Trophoblast cell (in vitro differentiated cells and primary cell): ENCODE measurements at regions not wholly inside any gene's neighbourhood (a gene's known extent, or its start where the extent isn't known, plus 50 kb on each side); places are given as distances from the start of the nearest gene placed in this dataset.

Experiments
- DNase-seq, 2 donors: peaks; one replicate each; pipeline ENCODE4 v3.0.0-alpha.2; 2016
- H2AFZ ChIP-seq: 2 replicates; pipeline ENCODE4 v1.6.1; 2013; ENCODE audit warnings: low read length, moderate library complexity, mild to moderate bottlenecking; ENCODE audit not compliant: insufficient read depth, poor library complexity
- H2AK5ac ChIP-seq: 2 replicates; pipeline ENCODE4 v1.6.1; 2013; ENCODE audit warnings: mild to moderate bottlenecking, low read length
- H2BK120ac ChIP-seq: 2 replicates; pipeline ENCODE4 v1.6.1; 2013; ENCODE audit warnings: low read length, mild to moderate bottlenecking, moderate library complexity; ENCODE audit not compliant: insufficient read depth, poor library complexity
- H2BK12ac ChIP-seq: 2 replicates; pipeline ENCODE4 v1.6.1; 2013; ENCODE audit warnings: mild to moderate bottlenecking, low read length, moderate library complexity
- H2BK5ac ChIP-seq: 2 replicates; pipeline ENCODE4 v1.6.1; 2013; ENCODE audit warnings: low read length, low read depth, moderate library complexity, mild to moderate bottlenecking; ENCODE audit not compliant: poor library complexity
- H3K14ac ChIP-seq: 2 replicates; pipeline ENCODE4 v1.6.1; 2013; ENCODE audit warnings: mild to moderate bottlenecking, low read length
- H3K18ac ChIP-seq: 2 replicates; pipeline ENCODE4 v1.6.1; 2013; ENCODE audit warnings: mild to moderate bottlenecking, low read length
- H3K23ac ChIP-seq: 2 replicates; pipeline ENCODE4 v1.6.1; 2013; ENCODE audit warnings: low read length
- H3K27ac ChIP-seq: 2 replicates; pipeline ENCODE4 v1.5.1; 2013; ENCODE audit warnings: low read depth, mild to moderate bottlenecking, inconsistent platforms, low read length, moderate library complexity
- H3K27me3 ChIP-seq: 2 replicates; pipeline ENCODE4 v1.6.1; 2013; ENCODE audit warnings: inconsistent platforms, mild to moderate bottlenecking, low read length, moderate library complexity; ENCODE audit not compliant: insufficient read depth
- H3K36me3 ChIP-seq, 2 experiments: 1 replicate in 1 of 2; 2 replicates in 1 of 2; pipeline ENCODE4 v1.6.1; 2013; ENCODE audit warnings: low read length in 2 of 2, mild to moderate bottlenecking in 2 of 2, moderate library complexity in 1 of 2; ENCODE audit not compliant: insufficient read depth in 2 of 2, control insufficient read depth in 1 of 2
- H3K4ac ChIP-seq: 2 replicates; pipeline ENCODE4 v1.6.1; 2013; ENCODE audit warnings: low read depth, mild to moderate bottlenecking, low read length, moderate library complexity
- H3K4me1 ChIP-seq, 2 experiments: 1 replicate in 1 of 2; 2 replicates in 1 of 2; pipeline ENCODE4 v1.6.1; 2013; ENCODE audit warnings: low read length in 2 of 2, mild to moderate bottlenecking in 2 of 2, moderate library complexity in 1 of 2; ENCODE audit not compliant: insufficient read depth in 2 of 2, control insufficient read depth in 1 of 2
- H3K4me2 ChIP-seq: 2 replicates; pipeline ENCODE4 v1.6.1; 2013; ENCODE audit warnings: inconsistent platforms, mild to moderate bottlenecking, low read length, moderate library complexity
- H3K4me3 ChIP-seq: 2 replicates; pipeline ENCODE4 v1.5.1; 2013; ENCODE audit warnings: mild to moderate bottlenecking, low read depth, low read length, inconsistent platforms
- H3K79me1 ChIP-seq: one replicate; pipeline ENCODE4 v1.6.1; 2013; ENCODE audit warnings: low read length
- H3K79me2 ChIP-seq: 2 replicates; pipeline ENCODE4 v1.6.1; 2013; ENCODE audit warnings: low read length, mild to moderate bottlenecking; ENCODE audit not compliant: control insufficient read depth, insufficient read depth, poor library complexity
- H3K9ac ChIP-seq: 2 replicates; pipeline ENCODE4 v1.6.1; 2013; ENCODE audit warnings: mild to moderate bottlenecking, low read length
- H3K9me3 ChIP-seq: 2 replicates; pipeline ENCODE4 v1.6.1; 2013; ENCODE audit warnings: low read depth, mild to moderate bottlenecking, control low read depth, inconsistent platforms, low read length; ENCODE audit not compliant: insufficient read depth
- H4K12ac ChIP-seq: 2 replicates; pipeline ENCODE4 v1.6.1; 2013; ENCODE audit warnings: low read depth, mild to moderate bottlenecking, low read length, moderate library complexity
- H4K8ac ChIP-seq: 2 replicates; pipeline ENCODE4 v1.6.1; 2013; ENCODE audit warnings: low read depth, mild to moderate bottlenecking, low read length, moderate library complexity
- H4K91ac ChIP-seq: one replicate; pipeline ENCODE4 v1.6.1; 2013; ENCODE audit warnings: low read depth, mild to moderate bottlenecking, low read length, moderate library complexity
- WGBS: extraction: QIAGEN DNeasy Blood & Tissue Kit; methylation state at CpG from one replicate; pipeline ENCODE4 v1.1.7; 2013; ENCODE audit warnings: missing lambda C conversion rate; ENCODE audit not compliant: insufficient read length, insufficient coverage; ENCODE audit errors: extremely low coverage; 5-methylcytosine and 5-hydroxymethylcytosine counted together

- H2BK120ac ChIP-seq, result no peak overlapping the region
- H2AFZ ChIP-seq, result no peak overlapping the region
- no peak overlapping the region for H2BK5ac ChIP-seq
- no peak overlapping the region for H3K4ac ChIP-seq
- no peak overlapping the region for H3K23ac ChIP-seq
- no peaks in the 10 kb centered on the region for H3K79me2 ChIP-seq
- no peak overlapping the region for H4K8ac ChIP-seq
- no peak overlapping the region for H3K4me3 ChIP-seq
- H3K14ac ChIP-seq, result no peak overlapping the region
- H2AK5ac ChIP-seq, result no peak overlapping the region
- H3K27me3 ChIP-seq, result no peaks in the 10 kb centered on the region
- peaks cover 3% of the 10 kb centered on the region for H3K9me3 ChIP-seq
- DNase-seq, result peak in 1 of 2 donors; percentile 20
- no peak overlapping the region for H2BK12ac ChIP-seq
- H3K79me1 ChIP-seq, result no peaks in the 10 kb centered on the region
- H3K27ac ChIP-seq, result no peak overlapping the region
- H3K4me1 ChIP-seq, result no peaks in the 10 kb centered on the region
- H3K18ac ChIP-seq, result no peak overlapping the region
- no CpG with 5 or more reads among the region's 1 CpG for WGBS
- no peak overlapping the region for H4K91ac ChIP-seq
- H3K9ac ChIP-seq, result no peak overlapping the region
- no peaks in the 10 kb centered on the region for H3K36me3 ChIP-seq
- H4K12ac ChIP-seq, result no peak overlapping the region
- H3K4me2 ChIP-seq, result no peak overlapping the region
Measured at GRCh38 chr10:62728479-62728878, 76.0 kb upstream of the ADO start.

- Histone ChIP-seq H4K91ac (no peak overlapping the region), H3K14ac (no peak overlapping the region)
Measured at GRCh38 chr10:62732841-62733653, 71.5 kb upstream of the ADO start.

GRCh38 chr10:62733654-62734293 is 70.7 kb upstream of the ADO start:
- H4K12ac ChIP-seq, result no peak overlapping the region
- no peak overlapping the region for H4K8ac ChIP-seq
- no peaks in the 10 kb centered on the region for H3K36me3 ChIP-seq
- H3K14ac ChIP-seq, result no peak overlapping the region
- H3K27me3 ChIP-seq, result no peaks in the 10 kb centered on the region
- H3K4me2 ChIP-seq, result no peak overlapping the region
- H2AFZ ChIP-seq, result no peak overlapping the region
- no peak overlapping the region for H2BK5ac ChIP-seq
- no peak overlapping the region for H3K4ac ChIP-seq
- no peaks in the 10 kb centered on the region for H3K9me3 ChIP-seq
- peaks cover 3 to 4% of the 10 kb centered on the region in 2 experiments for H3K4me1 ChIP-seq
- peaks cover 2% of the 10 kb centered on the region for H3K79me1 ChIP-seq
- no peak overlapping the region for H3K9ac ChIP-seq
- DNase-seq, result no peak
- no CpG with 5 or more reads among the region's 4 CpGs for WGBS
- no peak overlapping the region for H3K4me3 ChIP-seq
- no peak overlapping the region for H4K91ac ChIP-seq
- H3K18ac ChIP-seq, result no peak overlapping the region
- no peak overlapping the region for H3K23ac ChIP-seq
- no peak overlapping the region for H2BK120ac ChIP-seq
- no peaks in the 10 kb centered on the region for H3K79me2 ChIP-seq
- H2AK5ac ChIP-seq, result no peak overlapping the region
- H2BK12ac ChIP-seq, result no peak overlapping the region
- H3K27ac ChIP-seq, result no peak overlapping the region

More at GRCh38 chr10:62732841-62733653, 71.5 kb upstream of the ADO start:
- Histone ChIP-seq H3K4me3 (no peak overlapping the region), H3K4me1 (peaks cover 3 to 4% of the 10 kb centered on the region in 2 experiments), H3K27me3 (no peaks in the 10 kb centered on the region), H3K18ac (no peak overlapping the region), H2AK5ac (no peak overlapping the region), H3K4ac (no peak overlapping the region), H4K12ac (no peak overlapping the region), H3K9ac (no peak overlapping the region), H3K27ac (no peak overlapping the region), H2BK5ac (no peak overlapping the region), H3K4me2 (no peak overlapping the region), H4K8ac (no peak overlapping the region), H3K79me2 (no peaks in the 10 kb centered on the region), H3K23ac (no peak overlapping the region), H2AFZ (no peak overlapping the region), H2BK120ac (no peak overlapping the region), H3K36me3 (no peaks in the 10 kb centered on the region), H3K79me1 (peaks cover 2% of the 10 kb centered on the region), H3K9me3 (no peaks in the 10 kb centered on the region), H2BK12ac (no peak overlapping the region)
- WGBS, result no CpG with 5 or more reads among the region's 7 CpGs
- no peak for DNase-seq

- Histone ChIP-seq H2AK5ac (no peak overlapping the region), H3K79me1 (peaks cover 2% of the 10 kb centered on the region), H3K36me3 (no peaks in the 10 kb centered on the region), H3K23ac (no peak overlapping the region), H3K27ac (no peak overlapping the region), H3K4ac (no peak overlapping the region), H3K9me3 (no peaks in the 10 kb centered on the region), H3K4me1 (peaks cover 3 to 4% of the 10 kb centered on the region in 2 experiments), H2BK120ac (no peak overlapping the region), H2BK12ac (no peak overlapping the region), H2AFZ (no peak overlapping the region), H3K4me3 (no peak overlapping the region), H2BK5ac (no peak overlapping the region), H3K79me2 (no peaks in the 10 kb centered on the region), H4K91ac (no peak overlapping the region), H3K27me3 (no peaks in the 10 kb centered on the region), H3K18ac (no peak overlapping the region), H3K14ac (no peak overlapping the region), H4K12ac (no peak overlapping the region), H3K4me2 (no peak overlapping the region), H4K8ac (no peak overlapping the region), H3K9ac (no peak overlapping the region)
- no CpG with 5 or more reads among the region's 7 CpGs for WGBS
- DNase-seq, result no peak
Measured at GRCh38 chr10:62734781-62735463, 69.6 kb upstream of the ADO start.
